ENCODE measurements at regions not wholly inside any gene's neighbourhood (a gene's known extent, or its start where the extent isn't known, plus 50 kb on each side); places are given as distances from the start of the nearest gene placed in this dataset.

- TF ChIP-seq TCF4 (CRISPR knock-in tag; IDR thresholded peaks at IDR 0.05; ENCODE audit: borderline replicate concordance), result no peak
- TF ChIP-seq OSR1 (CRISPR knock-in tag; IDR thresholded peaks at IDR 0.05), result no peak
- TF ChIP-seq BACH2 (CRISPR knock-in tag; IDR thresholded peaks at IDR 0.05; ENCODE audit: borderline replicate concordance), result no peak
- TF ChIP-seq ZNF565 (CRISPR knock-in tag; conservative IDR thresholded peaks at IDR 0.05; ENCODE audit: low read depth), result no peak
- no peak for TF ChIP-seq GLIS3 (CRISPR knock-in tag; IDR thresholded peaks at IDR 0.05)
- TF ChIP-seq PATZ1 (CRISPR knock-in tag; IDR thresholded peaks at IDR 0.05; ENCODE audit: borderline replicate concordance), result no peak
- TF ChIP-seq ZFP3 (CRISPR knock-in tag; IDR thresholded peaks at IDR 0.05), result no peak
- no peak for TF ChIP-seq TSHZ2 (CRISPR knock-in tag; IDR thresholded peaks at IDR 0.05)
- no peak for TF ChIP-seq PPARA (CRISPR knock-in tag; IDR thresholded peaks at IDR 0.05; ENCODE audit: borderline replicate concordance)
- TF ChIP-seq POU6F1 (CRISPR knock-in tag; IDR thresholded peaks at IDR 0.05; ENCODE audit: borderline replicate concordance, low read depth), result no peak
- no peak for TF ChIP-seq ISL1 (CRISPR knock-in tag; IDR thresholded peaks at IDR 0.05)
- TF ChIP-seq ZFP30 (CRISPR knock-in tag; IDR thresholded peaks at IDR 0.05), result no peak
- TF ChIP-seq CSDC2 (CRISPR knock-in tag; IDR thresholded peaks at IDR 0.05), result no peak
- no peak for TF ChIP-seq ARNTL (CRISPR knock-in tag; IDR thresholded peaks at IDR 0.05; ENCODE audit: borderline replicate concordance, low read depth)
- no peak for TF ChIP-seq TOX (CRISPR knock-in tag; IDR thresholded peaks at IDR 0.05; ENCODE audit: borderline replicate concordance)
- no peak for TF ChIP-seq ZNF70 (CRISPR knock-in tag; IDR thresholded peaks at IDR 0.05)
- TF ChIP-seq ZNF8 (CRISPR knock-in tag; IDR thresholded peaks at IDR 0.05), result no peak
- TF ChIP-seq ESRRG (CRISPR knock-in tag; IDR thresholded peaks at IDR 0.05), result no peak
- no peak for TF ChIP-seq SNAI2 (CRISPR knock-in tag; IDR thresholded peaks at IDR 0.05)
- no peak for TF ChIP-seq RARB (CRISPR knock-in tag; IDR thresholded peaks at IDR 0.05)
- ATAC-seq, result no peak
Measured at GRCh38 chr3:99286266-99286845, 352.0 kb upstream of the COL8A1 start.

- no peak for TF ChIP-seq TOX (CRISPR knock-in tag; IDR thresholded peaks at IDR 0.05; ENCODE audit: borderline replicate concordance)
- no peak for TF ChIP-seq GLIS3 (CRISPR knock-in tag; IDR thresholded peaks at IDR 0.05)
- TF ChIP-seq PATZ1 (CRISPR knock-in tag; IDR thresholded peaks at IDR 0.05; ENCODE audit: borderline replicate concordance), result no peak
- no peak for TF ChIP-seq POU6F1 (CRISPR knock-in tag; IDR thresholded peaks at IDR 0.05; ENCODE audit: borderline replicate concordance, low read depth)
- TF ChIP-seq RARB (CRISPR knock-in tag; IDR thresholded peaks at IDR 0.05), result no peak
- no peak for TF ChIP-seq CSDC2 (CRISPR knock-in tag; IDR thresholded peaks at IDR 0.05)
- no peak for ATAC-seq
Measured at GRCh38 chr3:99269606-99270351, 368.3 kb upstream of the DCBLD2 start.

Data from SK-N-SH treated with all-trans-retinoic acid at 6 μM for 48 hours (cell line).